ENCODE measurements at regions not wholly inside any gene's neighbourhood (a gene's known extent, or its start where the extent isn't known, plus 50 kb on each side); places are given as distances from the start of the nearest gene placed in this dataset.

- POLR2A ChIA-PET = no interaction called here
- Histone ChIP-seq H3K4me3 (ENCODE audit: low read depth, low read length) (no peak overlapping the region), H3K36me3 (ENCODE audit: control insufficient read depth, insufficient read depth, low read length) (no peaks in the 10 kb centered on the region), H3K27me3 (ENCODE audit: control insufficient read depth, insufficient read depth, low read length) (no peaks in the 10 kb centered on the region)
- TF ChIP-seq CTCF (IDR thresholded peaks at IDR 0.05; ENCODE audit: insufficient read depth, low read depth, low read length) = no peak
- CTCF ChIA-PET = no interaction called here
- DNase-seq (ENCODE audit: low read depth) = no peak
Measured at GRCh38 chr6:74956559-74957428, 249.1 kb downstream of the COL12A1 start.

- H3K4me3 ChIP-seq (ENCODE audit: low read depth, low read length) = no peak overlapping the region
- H3K27me3 ChIP-seq (ENCODE audit: control insufficient read depth, insufficient read depth, low read length) = no peaks in the 10 kb centered on the region
- TF ChIP-seq CTCF (IDR thresholded peaks at IDR 0.05; ENCODE audit: insufficient read depth, low read depth, low read length) = no peak
- DNase-seq (ENCODE audit: low read depth) = no peak
- ChIA-PET CTCF (no interaction called here), POLR2A (no interaction called here)
- H3K36me3 ChIP-seq (ENCODE audit: control insufficient read depth, insufficient read depth, low read length) = no peaks in the 10 kb centered on the region
Measured at GRCh38 chr6:74953708-74954107, 252.1 kb downstream of the COL12A1 start.

GRCh38 chr6:74946961-74947360 is 258.9 kb downstream of the COL12A1 start:
- ChIA-PET POLR2A (no interaction called here), CTCF (interaction anchor here (1.2 to 1.4 kb wide), 2 partner anchors 8 to 45 kb away, joined by 3 to 5 read pairs; no protein-coding TSS in a partner anchor)
- Histone ChIP-seq H3K4me3 (ENCODE audit: low read depth, low read length) (no peak overlapping the region), H3K36me3 (ENCODE audit: control insufficient read depth, insufficient read depth, low read length) (no peaks in the 10 kb centered on the region), H3K27me3 (ENCODE audit: control insufficient read depth, insufficient read depth, low read length) (no peaks in the 10 kb centered on the region)
- TF ChIP-seq CTCF (IDR thresholded peaks at IDR 0.05; ENCODE audit: insufficient read depth, low read depth, low read length) = no peak
- no peak for DNase-seq (ENCODE audit: low read depth)

GRCh38 chr6:74942130-74942529 is 263.7 kb downstream of the COL12A1 start:
- DNase-seq (ENCODE audit: low read depth) = no peak
- Histone ChIP-seq H3K27me3 (ENCODE audit: control insufficient read depth, insufficient read depth, low read length) (no peaks in the 10 kb centered on the region), H3K36me3 (ENCODE audit: control insufficient read depth, insufficient read depth, low read length) (no peaks in the 10 kb centered on the region), H3K4me3 (ENCODE audit: low read depth, low read length) (no peak overlapping the region)
- POLR2A ChIA-PET = no interaction called here
- CTCF ChIA-PET = no interaction called here
- no peak for TF ChIP-seq CTCF (IDR thresholded peaks at IDR 0.05; ENCODE audit: insufficient read depth, low read depth, low read length)

GRCh38 chr6:74941424-74941823 is 264.4 kb downstream of the COL12A1 start:
- no peak for DNase-seq (ENCODE audit: low read depth)
- no peaks in the 10 kb centered on the region for H3K27me3 ChIP-seq (ENCODE audit: control insufficient read depth, insufficient read depth, low read length)
- POLR2A ChIA-PET = no interaction called here
- H3K4me3 ChIP-seq (ENCODE audit: low read depth, low read length) = no peak overlapping the region
- no peak for TF ChIP-seq CTCF (IDR thresholded peaks at IDR 0.05; ENCODE audit: insufficient read depth, low read depth, low read length)
- CTCF ChIA-PET = no interaction called here
- no peaks in the 10 kb centered on the region for H3K36me3 ChIP-seq (ENCODE audit: control insufficient read depth, insufficient read depth, low read length)

All from BJ (cell line).